GM23338 (cell line): ENCODE measurements at regions not wholly inside any gene's neighbourhood (a gene's known extent, or its start where the extent isn't known, plus 50 kb on each side); places are given as distances from the start of the nearest gene placed in this dataset.

Experiments
- ATAC-seq: fragments of 200-7000 bp; cut with Tn5 transposase; 3 replicates; pipeline ENCODE4 v1.9.1; 2020
- DNase-seq: peaks from one replicate; pipeline ENCODE4 v3.0.0-alpha.2; 2015; ENCODE audit warnings: low spot score
- H2AFZ ChIP-seq: fragments of 200-600 bp; sonication (generic); 2 replicates; pipeline ENCODE4 v1.8.0; 2016; ENCODE audit warnings: antibody characterized with exemption, mild to moderate bottlenecking, moderate library complexity
- H3F3A ChIP-seq: fragments of 200-600 bp; sonication (generic); replicated peaks from 2 replicates; pipeline ENCODE4 v1.8.0; 2017; ENCODE audit warnings: antibody characterized with exemption, mixed run types, low read depth
- H3K27ac ChIP-seq: fragments of 200-600 bp; sonication (generic); 2 replicates; pipeline ENCODE4 v1.6.1; 2016; ENCODE audit warnings: low read depth
- H3K27me3 ChIP-seq: fragments of 200-600 bp; sonication (generic); 2 replicates; pipeline ENCODE4 v1.8.0; 2016; ENCODE audit warnings: mild to moderate bottlenecking, mixed run types, moderate library complexity; ENCODE audit not compliant: insufficient read depth
- H3K36me3 ChIP-seq: fragments of 200-600 bp; sonication (generic); 2 replicates; pipeline ENCODE4 v1.8.0; 2016; ENCODE audit warnings: mild to moderate bottlenecking; ENCODE audit not compliant: insufficient read depth
- H3K4me1 ChIP-seq: fragments of 200-600 bp; sonication (generic); 2 replicates; pipeline ENCODE4 v1.8.0; 2016; ENCODE audit warnings: mild to moderate bottlenecking, moderate library complexity; ENCODE audit not compliant: insufficient read depth
- H3K4me2 ChIP-seq: fragments of 200-600 bp; sonication (generic); 2 replicates; pipeline ENCODE4 v1.7.1; 2017; ENCODE audit warnings: mixed run types
- H3K4me3 ChIP-seq: fragments of 200-600 bp; sonication (generic); 2 replicates; pipeline ENCODE4 v1.6.1; 2016; ENCODE audit warnings: mixed run types
- H3K79me2 ChIP-seq: fragments of 200-600 bp; sonication (generic); replicated peaks from 2 replicates; pipeline ENCODE4 v1.8.0; 2017; ENCODE audit warnings: mild to moderate bottlenecking; ENCODE audit not compliant: insufficient read depth
- H3K9me2 ChIP-seq: fragments of 200-600 bp; sonication (generic); 2 replicates; pipeline ENCODE4 v1.8.0; 2017; ENCODE audit not compliant: insufficient read depth
- H4K20me1 ChIP-seq: fragments of 200-600 bp; sonication (generic); replicated peaks from 2 replicates; pipeline ENCODE4 v1.8.0; 2017; ENCODE audit warnings: mild to moderate bottlenecking; ENCODE audit not compliant: insufficient read depth
- H3K27ac Mint-ChIP-seq: 2 replicates; pipeline ENCODE4 v1.8.0; 2020; ENCODE audit warnings: inconsistent platforms, mild to moderate bottlenecking, moderate library complexity, mixed read lengths
- H3K27me3 Mint-ChIP-seq: 3 replicates; pipeline ENCODE4 v1.8.0; 2022; ENCODE audit warnings: low read depth, mild to moderate bottlenecking, moderate library complexity, mixed read lengths, inconsistent platforms; ENCODE audit not compliant: insufficient read depth, poor library complexity
- H3K36me3 Mint-ChIP-seq: 3 replicates; pipeline ENCODE4 v1.8.0; 2021; ENCODE audit warnings: low read depth, mild to moderate bottlenecking, inconsistent platforms, moderate library complexity, mixed read lengths
- H3K4me1 Mint-ChIP-seq: 3 replicates; pipeline ENCODE4 v1.8.0; 2020; ENCODE audit warnings: mild to moderate bottlenecking, inconsistent platforms, mixed read lengths
- H3K4me3 Mint-ChIP-seq: 3 replicates; pipeline ENCODE4 v1.8.0; 2021; ENCODE audit warnings: moderate library complexity, mild to moderate bottlenecking, inconsistent platforms, mixed read lengths
- H3K9me3 Mint-ChIP-seq: 3 replicates; pipeline ENCODE4 v1.8.0; 2020; ENCODE audit warnings: moderate library complexity, mild to moderate bottlenecking, inconsistent platforms, mixed read lengths
- CREB1 ChIP-seq: fragments of 250-450 bp; sonication (Bioruptor Pico); IDR thresholded peaks from 2 replicates; pipeline ENCODE4 v1.5.0; 2020; ENCODE audit warnings: low read depth, mild to moderate bottlenecking, moderate library complexity
- EZH2 ChIP-seq: fragments of 200-600 bp; sonication (generic); IDR thresholded peaks from one replicate; pipeline ENCODE4 v1.8.0; 2017; ENCODE audit warnings: antibody characterized with exemption, mild to moderate bottlenecking, low read depth; ENCODE audit not compliant: unreplicated experiment
- EZH2phosphoT487 ChIP-seq: fragments of 200-600 bp; sonication (generic); IDR thresholded peaks from one replicate; pipeline ENCODE4 v1.8.1; 2018; ENCODE audit warnings: antibody characterized with exemption; ENCODE audit not compliant: unreplicated experiment
- JUNB ChIP-seq: IDR thresholded peaks from one replicate; pipeline ENCODE4 v1.6.1; 2016; ENCODE audit warnings: antibody characterized with exemption; ENCODE audit not compliant: unreplicated experiment
- NANOG ChIP-seq: IDR thresholded peaks from 2 replicates; pipeline ENCODE4 v1.6.1; 2016; ENCODE audit warnings: antibody characterized with exemption, borderline replicate concordance
- POLR2AphosphoS5 ChIP-seq: IDR thresholded peaks from 2 replicates; pipeline ENCODE4 v1.6.1; 2016; ENCODE audit warnings: antibody characterized with exemption, low read depth
- STAT1 ChIP-seq: IDR thresholded peaks from one replicate; pipeline ENCODE4 v1.6.1; 2016; ENCODE audit warnings: antibody characterized with exemption; ENCODE audit not compliant: unreplicated experiment
- ZNF114 ChIP-seq: fragments of 250-450 bp; sonication (Bioruptor Pico); IDR thresholded peaks from 2 replicates; pipeline ENCODE4 v1.5.0; 2020; ENCODE audit warnings: mild to moderate bottlenecking, moderate library complexity
- ZNF331 ChIP-seq: fragments of 250-450 bp; sonication (Bioruptor Pico); IDR thresholded peaks from 2 replicates; pipeline ENCODE4 v1.5.0; 2020; ENCODE audit warnings: low read depth, mild to moderate bottlenecking, moderate library complexity
- TF ChIP-seq, protein P1 (sequence below): IDR thresholded peaks from 2 replicates; pipeline ENCODE4 v1.6.1; 2016; ENCODE audit warnings: antibody characterized with exemption
- TF ChIP-seq, protein P2 (sequence below): IDR thresholded peaks from one replicate; pipeline ENCODE4 v1.6.1; 2018; ENCODE audit warnings: antibody characterized with exemption; ENCODE audit not compliant: unreplicated experiment
- TF ChIP-seq, protein P3 (sequence below), 2 experiments: fragments of 200-600 bp in 1 of 2; sonication (generic) in 1 of 2; conservative IDR thresholded peaks; 2 replicates each; pipeline versions ENCODE4 v1.5.1 to v1.6.1; 2016 to 2017; ENCODE audit warnings: antibody characterized with exemption in 2 of 2, low read depth in 2 of 2, mild to moderate bottlenecking in 2 of 2, moderate library complexity in 1 of 2
- TF ChIP-seq, protein P4 (sequence below): fragments of 250-450 bp; sonication (Bioruptor Pico); IDR thresholded peaks from 2 replicates; pipeline ENCODE4 v1.5.0; 2020; ENCODE audit warnings: mild to moderate bottlenecking, moderate library complexity

DNA sequence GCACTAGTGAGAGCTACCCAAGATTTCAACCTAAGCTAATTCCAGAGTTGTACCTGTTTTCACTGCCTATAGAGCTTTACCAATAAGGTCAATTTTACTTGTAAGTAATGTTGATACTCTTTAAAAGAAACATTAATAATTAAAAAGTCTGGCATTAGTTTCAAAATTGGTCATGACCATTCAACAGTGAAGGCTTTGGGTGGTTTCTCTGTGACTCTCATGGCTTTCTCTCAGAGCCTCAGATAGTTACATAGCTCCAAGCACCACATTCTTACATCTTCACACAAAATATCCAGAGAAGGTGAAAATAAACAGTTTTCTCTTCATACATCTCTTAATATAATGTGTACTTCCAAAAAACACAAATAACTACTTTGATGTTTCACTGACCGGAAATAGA, 61.5 kb upstream of the TCF12 start:
- Histone ChIP-seq H3K79me2 (no peaks in the 10 kb centered on the region), H3K9me2 (no peaks in the 10 kb centered on the region), H3K36me3 (no peaks in the 10 kb centered on the region), H3K27ac (no peak overlapping the region), H3K4me3 (no peak overlapping the region), H3K27me3 (no peaks in the 10 kb centered on the region), H4K20me1 (no peaks in the 10 kb centered on the region), H3K4me1 (peaks cover 4% of the 10 kb centered on the region; the same call in 1 of the 2 replicates), H2AFZ (no peak overlapping the region), H3K4me2 (no peak overlapping the region), H3F3A (no peaks in the 10 kb centered on the region)
- Mint-ChIP-seq H3K36me3 (no peaks in the 10 kb centered on the region), H3K9me3 (no peaks in the 10 kb centered on the region), H3K4me1 (peaks cover 3% of the 10 kb centered on the region; the same call in 2 of the 3 replicates), H3K27me3 (peaks cover 4% of the 10 kb centered on the region), H3K4me3 (no peak overlapping the region), H3K27ac (no peak overlapping the region)
- no peak for DNase-seq
- no peak for ATAC-seq
- TF ChIP-seq EZH2phosphoT487 (no peak), STAT1 (no peak), EZH2 (no peak), JUNB (no peak), CREB1 (no peak), ZNF114 (CRISPR knock-in tag) (no peak), NANOG (no peak), POLR2AphosphoS5 (no peak), ZNF331 (CRISPR knock-in tag) (no peak)
- TF ChIP-seq, protein P1, sequence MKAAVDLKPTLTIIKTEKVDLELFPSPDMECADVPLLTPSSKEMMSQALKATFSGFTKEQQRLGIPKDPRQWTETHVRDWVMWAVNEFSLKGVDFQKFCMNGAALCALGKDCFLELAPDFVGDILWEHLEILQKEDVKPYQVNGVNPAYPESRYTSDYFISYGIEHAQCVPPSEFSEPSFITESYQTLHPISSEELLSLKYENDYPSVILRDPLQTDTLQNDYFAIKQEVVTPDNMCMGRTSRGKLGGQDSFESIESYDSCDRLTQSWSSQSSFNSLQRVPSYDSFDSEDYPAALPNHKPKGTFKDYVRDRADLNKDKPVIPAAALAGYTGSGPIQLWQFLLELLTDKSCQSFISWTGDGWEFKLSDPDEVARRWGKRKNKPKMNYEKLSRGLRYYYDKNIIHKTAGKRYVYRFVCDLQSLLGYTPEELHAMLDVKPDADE: no peak
- TF ChIP-seq, protein P2, sequence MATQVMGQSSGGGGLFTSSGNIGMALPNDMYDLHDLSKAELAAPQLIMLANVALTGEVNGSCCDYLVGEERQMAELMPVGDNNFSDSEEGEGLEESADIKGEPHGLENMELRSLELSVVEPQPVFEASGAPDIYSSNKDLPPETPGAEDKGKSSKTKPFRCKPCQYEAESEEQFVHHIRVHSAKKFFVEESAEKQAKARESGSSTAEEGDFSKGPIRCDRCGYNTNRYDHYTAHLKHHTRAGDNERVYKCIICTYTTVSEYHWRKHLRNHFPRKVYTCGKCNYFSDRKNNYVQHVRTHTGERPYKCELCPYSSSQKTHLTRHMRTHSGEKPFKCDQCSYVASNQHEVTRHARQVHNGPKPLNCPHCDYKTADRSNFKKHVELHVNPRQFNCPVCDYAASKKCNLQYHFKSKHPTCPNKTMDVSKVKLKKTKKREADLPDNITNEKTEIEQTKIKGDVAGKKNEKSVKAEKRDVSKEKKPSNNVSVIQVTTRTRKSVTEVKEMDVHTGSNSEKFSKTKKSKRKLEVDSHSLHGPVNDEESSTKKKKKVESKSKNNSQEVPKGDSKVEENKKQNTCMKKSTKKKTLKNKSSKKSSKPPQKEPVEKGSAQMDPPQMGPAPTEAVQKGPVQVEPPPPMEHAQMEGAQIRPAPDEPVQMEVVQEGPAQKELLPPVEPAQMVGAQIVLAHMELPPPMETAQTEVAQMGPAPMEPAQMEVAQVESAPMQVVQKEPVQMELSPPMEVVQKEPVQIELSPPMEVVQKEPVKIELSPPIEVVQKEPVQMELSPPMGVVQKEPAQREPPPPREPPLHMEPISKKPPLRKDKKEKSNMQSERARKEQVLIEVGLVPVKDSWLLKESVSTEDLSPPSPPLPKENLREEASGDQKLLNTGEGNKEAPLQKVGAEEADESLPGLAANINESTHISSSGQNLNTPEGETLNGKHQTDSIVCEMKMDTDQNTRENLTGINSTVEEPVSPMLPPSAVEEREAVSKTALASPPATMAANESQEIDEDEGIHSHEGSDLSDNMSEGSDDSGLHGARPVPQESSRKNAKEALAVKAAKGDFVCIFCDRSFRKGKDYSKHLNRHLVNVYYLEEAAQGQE: no peak
- TF ChIP-seq, protein P3, sequence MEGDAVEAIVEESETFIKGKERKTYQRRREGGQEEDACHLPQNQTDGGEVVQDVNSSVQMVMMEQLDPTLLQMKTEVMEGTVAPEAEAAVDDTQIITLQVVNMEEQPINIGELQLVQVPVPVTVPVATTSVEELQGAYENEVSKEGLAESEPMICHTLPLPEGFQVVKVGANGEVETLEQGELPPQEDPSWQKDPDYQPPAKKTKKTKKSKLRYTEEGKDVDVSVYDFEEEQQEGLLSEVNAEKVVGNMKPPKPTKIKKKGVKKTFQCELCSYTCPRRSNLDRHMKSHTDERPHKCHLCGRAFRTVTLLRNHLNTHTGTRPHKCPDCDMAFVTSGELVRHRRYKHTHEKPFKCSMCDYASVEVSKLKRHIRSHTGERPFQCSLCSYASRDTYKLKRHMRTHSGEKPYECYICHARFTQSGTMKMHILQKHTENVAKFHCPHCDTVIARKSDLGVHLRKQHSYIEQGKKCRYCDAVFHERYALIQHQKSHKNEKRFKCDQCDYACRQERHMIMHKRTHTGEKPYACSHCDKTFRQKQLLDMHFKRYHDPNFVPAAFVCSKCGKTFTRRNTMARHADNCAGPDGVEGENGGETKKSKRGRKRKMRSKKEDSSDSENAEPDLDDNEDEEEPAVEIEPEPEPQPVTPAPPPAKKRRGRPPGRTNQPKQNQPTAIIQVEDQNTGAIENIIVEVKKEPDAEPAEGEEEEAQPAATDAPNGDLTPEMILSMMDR (conservative IDR thresholded peaks at IDR 0.05; ENCODE audit: low read depth in 2 of 2): no peak
- TF ChIP-seq, protein P4, sequence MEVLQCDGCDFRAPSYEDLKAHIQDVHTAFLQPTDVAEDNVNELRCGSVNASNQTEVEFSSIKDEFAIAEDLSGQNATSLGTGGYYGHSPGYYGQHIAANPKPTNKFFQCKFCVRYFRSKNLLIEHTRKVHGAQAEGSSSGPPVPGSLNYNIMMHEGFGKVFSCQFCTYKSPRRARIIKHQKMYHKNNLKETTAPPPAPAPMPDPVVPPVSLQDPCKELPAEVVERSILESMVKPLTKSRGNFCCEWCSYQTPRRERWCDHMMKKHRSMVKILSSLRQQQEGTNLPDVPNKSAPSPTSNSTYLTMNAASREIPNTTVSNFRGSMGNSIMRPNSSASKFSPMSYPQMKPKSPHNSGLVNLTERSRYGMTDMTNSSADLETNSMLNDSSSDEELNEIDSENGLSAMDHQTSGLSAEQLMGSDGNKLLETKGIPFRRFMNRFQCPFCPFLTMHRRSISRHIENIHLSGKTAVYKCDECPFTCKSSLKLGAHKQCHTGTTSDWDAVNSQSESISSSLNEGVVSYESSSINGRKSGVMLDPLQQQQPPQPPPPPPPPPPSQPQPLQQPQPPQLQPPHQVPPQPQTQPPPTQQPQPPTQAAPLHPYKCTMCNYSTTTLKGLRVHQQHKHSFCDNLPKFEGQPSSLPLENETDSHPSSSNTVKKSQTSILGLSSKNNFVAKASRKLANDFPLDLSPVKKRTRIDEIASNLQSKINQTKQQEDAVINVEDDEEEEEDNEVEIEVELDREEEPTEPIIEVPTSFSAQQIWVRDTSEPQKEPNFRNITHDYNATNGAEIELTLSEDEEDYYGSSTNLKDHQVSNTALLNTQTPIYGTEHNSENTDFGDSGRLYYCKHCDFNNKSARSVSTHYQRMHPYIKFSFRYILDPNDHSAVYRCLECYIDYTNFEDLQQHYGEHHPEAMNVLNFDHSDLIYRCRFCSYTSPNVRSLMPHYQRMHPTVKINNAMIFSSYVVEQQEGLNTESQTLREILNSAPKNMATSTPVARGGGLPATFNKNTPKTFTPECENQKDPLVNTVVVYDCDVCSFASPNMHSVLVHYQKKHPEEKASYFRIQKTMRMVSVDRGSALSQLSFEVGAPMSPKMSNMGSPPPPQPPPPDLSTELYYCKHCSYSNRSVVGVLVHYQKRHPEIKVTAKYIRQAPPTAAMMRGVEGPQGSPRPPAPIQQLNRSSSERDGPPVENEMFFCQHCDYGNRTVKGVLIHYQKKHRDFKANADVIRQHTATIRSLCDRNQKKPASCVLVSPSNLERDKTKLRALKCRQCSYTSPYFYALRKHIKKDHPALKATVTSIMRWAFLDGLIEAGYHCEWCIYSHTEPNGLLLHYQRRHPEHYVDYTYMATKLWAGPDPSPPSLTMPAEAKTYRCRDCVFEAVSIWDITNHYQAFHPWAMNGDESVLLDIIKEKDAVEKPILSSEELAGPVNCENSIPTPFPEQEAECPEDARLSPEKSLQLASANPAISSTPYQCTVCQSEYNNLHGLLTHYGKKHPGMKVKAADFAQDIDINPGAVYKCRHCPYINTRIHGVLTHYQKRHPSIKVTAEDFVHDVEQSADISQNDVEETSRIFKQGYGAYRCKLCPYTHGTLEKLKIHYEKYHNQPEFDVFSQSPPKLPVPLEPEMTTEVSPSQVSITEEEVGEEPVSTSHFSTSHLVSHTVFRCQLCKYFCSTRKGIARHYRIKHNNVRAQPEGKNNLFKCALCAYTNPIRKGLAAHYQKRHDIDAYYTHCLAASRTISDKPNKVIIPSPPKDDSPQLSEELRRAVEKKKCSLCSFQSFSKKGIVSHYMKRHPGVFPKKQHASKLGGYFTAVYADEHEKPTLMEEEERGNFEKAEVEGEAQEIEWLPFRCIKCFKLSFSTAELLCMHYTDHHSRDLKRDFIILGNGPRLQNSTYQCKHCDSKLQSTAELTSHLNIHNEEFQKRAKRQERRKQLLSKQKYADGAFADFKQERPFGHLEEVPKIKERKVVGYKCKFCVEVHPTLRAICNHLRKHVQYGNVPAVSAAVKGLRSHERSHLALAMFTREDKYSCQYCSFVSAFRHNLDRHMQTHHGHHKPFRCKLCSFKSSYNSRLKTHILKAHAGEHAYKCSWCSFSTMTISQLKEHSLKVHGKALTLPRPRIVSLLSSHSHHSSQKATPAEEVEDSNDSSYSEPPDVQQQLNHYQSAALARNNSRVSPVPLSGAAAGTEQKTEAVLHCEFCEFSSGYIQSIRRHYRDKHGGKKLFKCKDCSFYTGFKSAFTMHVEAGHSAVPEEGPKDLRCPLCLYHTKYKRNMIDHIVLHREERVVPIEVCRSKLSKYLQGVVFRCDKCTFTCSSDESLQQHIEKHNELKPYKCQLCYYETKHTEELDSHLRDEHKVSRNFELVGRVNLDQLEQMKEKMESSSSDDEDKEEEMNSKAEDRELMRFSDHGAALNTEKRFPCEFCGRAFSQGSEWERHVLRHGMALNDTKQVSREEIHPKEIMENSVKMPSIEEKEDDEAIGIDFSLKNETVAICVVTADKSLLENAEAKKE (CRISPR knock-in tag): no peak
